HL-60/S4 (cell line): ENCODE measurements at regions not wholly inside any gene's neighbourhood (a gene's known extent, or its start where the extent isn't known, plus 50 kb on each side); places are given as distances from the start of the nearest gene placed in this dataset.

Experiments
- in situ Hi-C: fragments of 300-500 bp; cut with MboI; formaldehyde crosslinking; loops from 2 replicates; pipeline ENCODE4 v1.14.3; 2022; ENCODE audit warnings: low sequenced_read_pairs

- in situ Hi-C loops, result no loop called here
These were observed 121.6 kb upstream of the IRF2BP2 start for GRCh38 chr1:234731569-234732085.

- in situ Hi-C loops, result no loop called here
These were observed 121.0 kb upstream of the IRF2BP2 start for GRCh38 chr1:234730770-234731568.

- in situ Hi-C loops, result no loop called here
These were observed 120.4 kb upstream of the IRF2BP2 start for GRCh38 chr1:234730475-234730769.

- in situ Hi-C loops, result loop anchor here (10.0 kb wide), 2 partner anchors 115 to 245 kb away; partner anchors contain the start of gene IRF2BP2
These were observed 119.8 kb upstream of the IRF2BP2 start for GRCh38 chr1:234729561-234730474.

GRCh38 chr1:234728740-234729139 lies 118.8 kb upstream of the IRF2BP2 start:
- in situ Hi-C loops, result loop anchor here (10.0 kb wide), 2 partner anchors 114 to 246 kb away; partner anchors contain the start of gene IRF2BP2

GRCh38 chr1:234727018-234727940 lies 117.3 kb upstream of the IRF2BP2 start:
- in situ Hi-C loops, result loop anchor here (10.0 kb wide), 2 partner anchors 112 to 248 kb away; partner anchors contain the start of gene IRF2BP2

GRCh38 chr1:234726359-234726943 lies 116.5 kb upstream of the IRF2BP2 start:
- in situ Hi-C loops, result loop anchor here (10.0 kb wide), 2 partner anchors 112 to 248 kb away; partner anchors contain the start of gene IRF2BP2

- in situ Hi-C loops, result loop anchor here (10.0 kb wide), 2 partner anchors 111 to 249 kb away; partner anchors contain the start of gene IRF2BP2
These were observed 115.5 kb upstream of the IRF2BP2 start for GRCh38 chr1:234725177-234726132.

GRCh38 chr1:234724516-234725176 lies 114.7 kb upstream of the IRF2BP2 start:
- in situ Hi-C loops, result loop anchor here (10.0 kb wide), 2 partner anchors 110 to 250 kb away; partner anchors contain the start of gene IRF2BP2

GRCh38 chr1:234722904-234723720 lies 113.1 kb upstream of the IRF2BP2 start:
- in situ Hi-C loops, result loop anchor here (10.0 kb wide), 2 partner anchors 108 to 252 kb away; partner anchors contain the start of gene IRF2BP2

- in situ Hi-C loops, result loop anchor here (10.0 kb wide), 2 partner anchors 107 to 253 kb away; partner anchors contain the start of gene IRF2BP2
These were observed 112.3 kb upstream of the IRF2BP2 start for GRCh38 chr1:234722270-234722704.

GRCh38 chr1:234721476-234722269 lies 111.7 kb upstream of the IRF2BP2 start:
- in situ Hi-C loops, result loop anchor here (10.0 kb wide), 2 partner anchors 107 to 253 kb away; partner anchors contain the start of gene IRF2BP2

GRCh38 chr1:234720709-234721441 lies 110.9 kb upstream of the IRF2BP2 start:
- in situ Hi-C loops, result loop anchor here (10.0 kb wide), 2 partner anchors 106 to 254 kb away; partner anchors contain the start of gene IRF2BP2

GRCh38 chr1:234719454-234720251 lies 109.7 kb upstream of the IRF2BP2 start:
- in situ Hi-C loops, result loop anchor here (10.0 kb wide), 2 partner anchors 105 to 255 kb away; partner anchors contain the start of gene IRF2BP2
